ENCODE measurements at regions not wholly inside any gene's neighbourhood (a gene's known extent, or its start where the extent isn't known, plus 50 kb on each side); places are given as distances from the start of the nearest gene placed in this dataset.
"Not testable (repeated sequence)": the region's sequence is repeated elsewhere in the genome, so short reads cannot be mapped to it uniquely, and the experiment has no call there.

DNA sequence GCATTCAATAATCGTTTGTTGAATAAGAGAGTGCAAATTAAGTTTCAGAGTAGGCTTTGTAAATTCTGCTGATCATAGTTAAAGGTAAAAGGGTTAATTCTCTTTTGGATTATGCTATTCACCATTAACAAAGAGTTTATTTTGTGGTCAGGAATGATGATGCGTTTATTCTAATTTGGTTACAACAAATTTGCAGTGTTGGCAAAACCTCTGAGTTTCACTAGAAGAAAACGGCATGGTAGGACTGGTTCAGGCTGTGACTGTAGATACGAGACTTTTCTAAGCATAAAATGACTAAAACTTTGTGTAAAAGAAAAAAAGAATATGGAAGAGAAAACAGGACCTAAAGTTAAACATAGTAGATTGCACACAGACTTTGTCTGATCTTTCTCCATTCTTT, 234.7 kb downstream of the TLR4 start:
- no peak for DNase-seq (ENCODE audit: low read depth in 3 of 3)

DNA sequence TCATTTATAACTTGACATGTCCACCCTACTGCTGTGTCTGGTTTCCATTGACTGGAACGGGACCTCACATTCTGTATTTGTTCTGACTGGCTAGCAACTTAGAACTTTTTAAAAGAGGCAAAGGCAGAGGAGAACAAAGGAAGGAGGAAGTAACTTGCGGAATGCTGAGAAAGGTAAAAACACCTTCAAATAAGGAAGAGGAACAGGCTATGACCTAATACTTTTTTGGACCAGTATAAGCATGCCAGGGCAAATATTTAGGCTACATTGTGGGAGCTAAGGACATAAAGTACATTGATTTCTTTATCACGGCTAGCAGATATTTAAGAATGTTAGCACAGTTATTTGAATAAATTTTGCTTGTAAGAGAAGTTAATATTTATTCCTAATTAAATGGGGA, 240.5 kb downstream of the TLR4 start:
- not testable (repeated sequence) for DNase-seq (ENCODE audit: low read depth in 3 of 3)

DNA sequence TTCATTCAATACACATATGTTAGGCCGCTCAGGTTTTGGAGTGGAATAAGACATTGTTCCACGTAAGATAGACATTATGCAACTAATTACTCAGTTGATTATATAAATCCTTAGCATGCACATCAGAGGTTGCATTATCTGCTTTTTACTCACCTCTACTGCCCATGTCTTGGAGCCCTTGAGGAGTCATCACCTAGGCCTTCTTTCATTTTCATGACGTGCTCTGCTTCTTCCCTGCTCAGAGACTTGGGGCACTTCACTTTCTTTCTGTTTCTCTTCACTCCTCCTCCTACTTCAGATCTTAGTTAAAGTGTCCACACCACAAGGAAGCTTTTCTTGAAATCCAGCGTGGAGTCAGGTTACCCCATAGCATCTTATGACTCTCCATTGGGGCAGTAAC, 241.1 kb downstream of the TLR4 start:
- DNase-seq (ENCODE audit: low read depth in 3 of 3): no peak

DNA sequence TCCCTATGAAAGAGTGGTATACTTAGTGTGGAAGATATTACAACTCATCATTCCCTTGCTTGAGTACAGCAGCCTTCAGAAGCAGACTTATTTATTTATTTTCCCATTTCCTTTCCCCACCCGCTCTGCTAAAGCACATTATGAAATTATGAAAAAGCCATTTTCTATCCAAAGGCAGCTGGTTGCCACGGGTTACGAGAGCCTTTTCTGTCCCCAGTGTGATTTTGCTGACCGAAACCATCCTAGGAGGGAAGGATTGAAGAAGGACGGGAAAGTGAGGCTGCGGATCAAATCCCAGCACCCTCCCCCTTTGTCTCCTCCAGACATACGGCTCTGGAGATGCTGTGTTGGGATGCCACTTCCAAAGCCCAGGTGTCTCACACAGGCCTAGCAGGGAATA, 246.9 kb downstream of the TLR4 start:
- no peak for DNase-seq (ENCODE audit: low read depth in 3 of 3)

- DNase-seq (ENCODE audit: low read depth in 3 of 3): no peak
Measured at GRCh38 chr9:117952581-117952980, 248.4 kb downstream of the TLR4 start.

DNA sequence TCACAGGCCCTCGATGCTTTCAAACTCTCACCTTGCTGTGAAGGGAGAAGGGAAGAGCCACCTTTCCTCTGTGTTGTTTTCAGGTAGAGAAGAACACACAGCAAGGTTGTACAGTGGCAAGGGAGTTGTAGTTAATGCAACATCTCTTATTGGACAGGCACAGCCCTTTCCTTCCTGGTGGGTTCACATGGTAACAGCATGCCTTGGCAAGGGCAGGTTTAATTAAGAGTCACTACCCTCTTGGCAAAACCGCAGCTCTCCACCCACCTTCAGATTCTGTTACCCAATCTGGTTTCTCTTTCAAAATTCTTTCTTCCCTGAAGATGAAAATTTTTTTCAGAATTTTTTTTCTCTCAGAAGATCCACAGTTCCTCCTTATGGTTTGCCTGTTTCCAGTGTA, 253.1 kb downstream of the TLR4 start:
- DNase-seq (ENCODE audit: low read depth in 3 of 3): no peak

DNA sequence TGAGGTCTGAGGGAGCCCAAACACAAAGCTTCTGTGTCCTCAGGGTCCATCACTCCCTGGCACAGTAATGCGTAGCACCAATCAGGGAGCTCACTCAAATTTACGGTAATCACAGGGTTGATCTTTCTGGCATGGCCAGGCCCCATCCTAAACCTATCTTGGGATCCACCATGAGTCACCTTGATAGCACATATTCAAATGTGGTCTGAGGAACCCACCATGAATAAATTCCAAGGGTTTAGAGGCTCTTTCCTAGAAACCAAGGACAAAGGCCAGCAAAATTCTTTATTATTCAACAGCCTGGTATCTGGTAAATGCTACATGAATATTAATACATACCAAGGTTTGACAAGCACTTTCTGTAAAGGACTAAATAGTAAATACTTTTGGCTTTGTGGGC, 254.5 kb downstream of the TLR4 start:
- no peak for DNase-seq (ENCODE audit: low read depth in 3 of 3)

- no peak for DNase-seq (ENCODE audit: low read depth in 3 of 3)
Measured at GRCh38 chr9:117963493-117964090, 259.4 kb downstream of the TLR4 start.

GRCh38 chr9:117970276-117971050, 266.3 kb downstream of the TLR4 start:
- no peak for DNase-seq (ENCODE audit: low read depth in 3 of 3)

GRCh38 chr9:117974108-117974507, 269.9 kb downstream of the TLR4 start:
- DNase-seq (ENCODE audit: low read depth in 3 of 3): no peak

GRCh38 chr9:117979914-117980313, 275.7 kb downstream of the TLR4 start:
- no peak for DNase-seq (ENCODE audit: low read depth in 3 of 3)

GRCh38 chr9:117987945-117988344, 283.7 kb downstream of the TLR4 start:
- DNase-seq (ENCODE audit: low read depth in 3 of 3): no peak

DNA sequence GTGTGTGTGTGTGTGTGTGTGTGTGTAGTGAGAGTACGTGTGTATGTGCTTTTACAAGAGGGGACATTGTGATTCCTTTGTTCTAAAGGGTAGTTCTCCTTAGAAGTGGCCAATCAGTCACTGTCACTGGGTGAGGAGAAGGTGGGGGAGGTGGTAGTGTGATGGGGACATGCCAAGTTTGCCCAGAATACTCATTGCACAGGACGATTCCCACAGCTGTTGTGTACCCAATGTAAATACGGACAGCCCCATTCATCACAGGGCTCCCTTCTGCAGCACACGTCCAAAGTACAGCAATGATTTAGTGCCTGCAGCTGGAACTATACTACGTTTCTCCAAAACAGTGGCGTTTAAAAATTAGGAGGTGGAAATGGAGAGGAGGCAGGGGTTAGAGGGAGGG, 287.8 kb downstream of the TLR4 start:
- DNase-seq (ENCODE audit: low read depth in 3 of 3): no peak

DNA sequence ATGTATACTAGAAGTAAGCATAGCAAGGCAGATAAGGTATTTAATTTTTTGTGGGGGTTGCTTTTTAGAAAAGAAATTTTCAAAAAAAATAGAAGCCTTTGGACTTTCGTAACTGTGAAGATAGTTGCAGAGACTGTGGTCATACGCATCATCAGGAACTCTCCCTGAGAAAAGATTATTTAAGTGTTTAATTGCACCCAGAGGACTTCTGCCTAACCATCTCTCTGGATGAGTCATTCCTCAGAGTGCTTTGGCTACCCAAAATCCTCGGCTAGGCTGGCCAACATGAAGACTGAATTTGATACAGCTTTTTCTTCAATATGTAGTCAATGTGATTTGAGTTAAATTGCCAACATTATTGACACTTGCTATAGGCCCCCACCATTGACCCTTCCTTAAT, 296.4 kb downstream of the TLR4 start:
- DNase-seq (ENCODE audit: low read depth in 3 of 3): no peak

- no peak for DNase-seq (ENCODE audit: low read depth in 3 of 3)
Measured at GRCh38 chr9:118003240-118003639, 299.0 kb downstream of the TLR4 start.

GRCh38 chr9:118008246-118008645, 304.0 kb downstream of the TLR4 start:
- DNase-seq (ENCODE audit: low read depth in 3 of 3): no peak

DNA sequence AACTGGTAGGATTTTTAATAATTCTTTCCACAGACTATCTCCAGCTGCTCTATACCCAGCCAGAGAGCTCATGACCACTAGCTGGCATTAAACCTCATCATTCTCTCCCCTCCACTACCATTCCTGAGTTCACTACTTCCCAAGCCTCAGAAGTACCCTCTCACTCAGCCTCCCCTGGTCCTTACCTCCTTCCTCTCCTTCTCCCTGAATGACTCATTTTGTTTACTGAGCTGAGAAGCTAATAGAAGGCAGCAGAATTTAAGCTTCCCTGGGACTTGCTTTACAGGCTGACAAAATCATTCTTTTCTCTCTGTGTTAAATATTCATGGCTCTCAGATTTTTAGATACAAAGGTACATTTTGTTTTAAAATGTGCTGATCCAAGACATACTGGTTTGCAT, 305.4 kb downstream of the TLR4 start:
- DNase-seq (ENCODE audit: low read depth in 3 of 3): no peak

DNA sequence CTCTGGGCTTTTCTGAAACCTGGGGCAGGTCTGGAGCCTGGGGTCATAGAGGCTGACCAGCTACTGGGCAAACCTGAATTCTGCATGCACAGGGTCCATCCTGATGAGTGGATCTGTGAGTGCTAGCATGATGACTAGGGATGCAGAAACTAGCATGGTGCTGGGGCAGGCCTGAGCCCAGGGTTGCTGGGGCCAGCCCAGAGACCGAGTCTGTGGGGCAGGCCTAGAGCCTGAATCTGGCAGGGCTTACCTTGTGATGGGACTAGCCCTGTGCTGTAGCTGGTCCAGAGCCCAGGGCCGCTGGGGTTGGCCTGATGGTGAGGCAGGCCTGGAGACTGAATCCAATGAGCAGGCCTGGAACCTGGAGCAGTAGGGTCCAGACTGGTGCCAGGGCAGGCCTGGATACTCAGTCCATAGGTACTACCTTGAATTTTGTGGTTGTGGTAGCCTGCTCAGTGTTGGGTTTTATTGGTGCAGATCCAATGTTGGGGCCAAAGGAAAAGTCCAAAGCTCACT, 313.5 kb downstream of the TLR4 start:
- no peak for DNase-seq (ENCODE audit: low read depth in 3 of 3)

DNA sequence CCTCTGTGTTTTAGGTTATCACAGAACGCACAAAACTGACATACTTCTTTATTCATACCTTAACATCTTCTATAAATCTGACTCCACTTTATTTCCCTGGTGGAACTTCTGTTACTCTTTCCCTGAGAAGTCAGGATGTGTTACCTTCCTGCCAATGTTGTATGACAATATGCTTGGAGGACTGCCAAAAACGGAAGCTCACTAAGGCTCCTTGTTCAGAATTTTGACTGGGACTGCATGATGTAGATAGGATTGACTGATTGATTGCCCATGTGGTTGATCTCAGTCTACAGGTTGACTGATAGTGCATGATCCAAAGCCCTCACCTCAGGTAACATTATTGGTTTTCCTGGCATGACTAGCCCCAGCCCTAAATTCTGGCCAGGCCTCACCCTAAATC, 319.4 kb downstream of the TLR4 start:
- DNase-seq (ENCODE audit: low read depth in 3 of 3): no peak

GRCh38 chr9:118028225-118028624, 324.0 kb downstream of the TLR4 start:
- DNase-seq (ENCODE audit: low read depth in 3 of 3): no peak

GRCh38 chr9:118029425-118029824, 325.2 kb downstream of the TLR4 start:
- DNase-seq (ENCODE audit: low read depth in 3 of 3): no peak

- DNase-seq (ENCODE audit: low read depth in 3 of 3): no peak
Measured at GRCh38 chr9:118034701-118035100, 330.5 kb downstream of the TLR4 start.

DNA sequence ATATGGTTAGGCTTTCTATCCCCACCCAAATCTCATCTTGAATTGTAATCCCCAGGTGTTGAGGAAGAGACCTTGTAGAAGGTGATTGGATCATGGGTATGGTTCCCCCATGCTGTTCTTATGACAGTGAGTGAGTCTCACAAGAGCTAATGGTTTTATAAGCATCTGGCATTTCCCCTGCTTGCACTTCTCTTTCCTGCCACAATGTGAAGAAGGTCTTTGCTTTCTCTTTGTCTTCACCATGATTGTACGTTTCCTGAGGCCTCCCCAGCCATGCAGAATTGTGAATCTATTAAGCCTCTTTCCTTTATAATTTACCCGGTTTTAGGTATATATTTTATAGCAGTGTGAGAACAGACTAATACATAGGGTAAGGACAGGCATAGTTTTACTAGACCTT, 334.5 kb downstream of the TLR4 start:
- no peak for DNase-seq (ENCODE audit: low read depth in 3 of 3)

GRCh38 chr9:118058227-118058626, 354.0 kb downstream of the TLR4 start:
- no peak for DNase-seq (ENCODE audit: low read depth in 3 of 3)
